SKM-1 treated with dmso at 0.1 percent for 144 hours (cell line): ENCODE measurements at regions not wholly inside any gene's neighbourhood (a gene's known extent, or its start where the extent isn't known, plus 50 kb on each side); places are given as distances from the start of the nearest gene placed in this dataset.

ENCODE experiments used
- DNase-seq: peaks from one replicate; lab custom pipeline; 2025; ENCODE audit not compliant: unreplicated experiment; lab: John Stamatoyannopoulos, UW

- no peak for DNase-seq
Observed at GRCh38 chr10:128945398-128945797, 521.6 kb upstream of the MGMT start.

DNA sequence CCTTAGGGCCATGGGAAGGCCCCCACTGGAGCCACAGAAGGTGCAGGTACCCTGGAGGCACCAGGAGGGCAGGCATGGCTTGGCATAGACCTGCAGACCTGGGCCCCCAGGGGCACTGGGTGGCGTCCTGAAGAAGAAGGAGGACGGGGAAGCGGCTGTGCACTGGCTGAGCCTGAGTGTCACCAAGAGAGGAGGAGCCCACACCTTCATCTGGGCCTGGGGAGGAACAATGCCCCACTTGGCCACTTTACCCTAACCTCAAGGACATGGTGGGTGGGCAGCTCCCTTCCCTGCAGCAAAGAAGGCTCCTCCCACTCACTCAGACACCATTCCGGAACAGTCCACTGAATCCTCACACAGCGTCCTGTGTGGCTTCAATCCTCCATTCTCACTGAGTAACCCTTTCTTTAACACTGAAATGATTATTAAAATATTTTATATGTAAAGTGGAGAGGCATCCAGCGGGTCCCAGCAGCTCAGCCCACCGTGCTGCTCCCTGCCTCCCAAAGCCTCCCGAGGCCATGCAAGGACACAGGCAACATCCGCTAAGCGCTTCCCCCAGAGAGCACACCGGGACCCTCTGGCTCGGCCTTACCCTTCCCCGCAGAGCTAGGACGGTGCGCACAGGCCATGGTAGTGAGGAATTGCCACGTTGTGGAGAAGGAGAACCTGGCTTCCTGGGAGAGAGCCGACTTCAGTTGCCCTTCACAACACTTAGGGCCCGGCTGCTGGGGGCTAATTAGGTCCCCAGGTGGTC is 516.7 kb upstream of the MGMT start:
- no peak for DNase-seq

DNA sequence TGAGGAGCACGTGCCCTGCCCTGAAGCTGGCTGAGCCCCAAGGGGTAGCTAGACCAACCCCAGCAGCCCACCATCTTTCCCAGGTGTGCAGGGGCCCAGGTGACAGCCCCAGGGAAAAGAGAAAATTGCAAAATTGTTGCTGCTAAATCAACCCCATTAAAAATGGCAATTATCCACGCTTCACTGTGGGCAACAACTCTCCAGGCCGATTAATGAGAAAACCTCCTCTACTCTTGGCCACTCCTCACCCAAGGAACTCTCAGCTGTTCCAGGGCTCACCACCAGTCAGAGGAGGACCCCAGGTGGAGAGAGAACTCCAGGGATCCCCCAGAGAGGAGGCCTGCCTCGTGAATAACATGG is 516.1 kb upstream of the MGMT start:
- DNase-seq: no peak

DNA sequence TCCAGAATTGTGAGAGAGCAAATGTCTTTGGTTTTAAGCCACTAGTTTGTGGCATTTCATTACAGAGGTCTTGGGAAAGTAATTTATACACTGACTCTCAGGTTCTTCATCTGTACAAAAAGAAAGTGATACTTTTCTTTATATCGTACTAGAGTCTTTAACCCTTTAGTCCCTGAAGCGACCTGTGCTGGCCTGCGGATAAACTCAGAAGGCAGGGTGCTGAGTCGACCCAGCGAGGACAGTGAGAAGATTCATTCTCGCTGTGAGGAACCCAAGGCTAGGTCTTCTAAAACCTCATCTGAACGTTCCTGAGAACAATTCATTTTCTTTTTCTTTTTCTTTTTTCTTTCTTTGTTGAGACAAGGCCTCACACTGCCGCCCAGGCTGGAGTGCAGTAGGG is 514.2 kb upstream of the MGMT start:
- DNase-seq: no peak

GRCh38 chr10:128956149-128956548 is 510.9 kb upstream of the MGMT start:
- no peak for DNase-seq

- DNase-seq: no peak
Observed at GRCh38 chr10:128957221-128957620, 509.8 kb upstream of the MGMT start.

- no peak for DNase-seq
Observed at GRCh38 chr10:128958834-128959690, 508.0 kb upstream of the MGMT start.

- no peak for DNase-seq
Observed at GRCh38 chr10:128959746-128960145, 507.3 kb upstream of the MGMT start.

GRCh38 chr10:128960517-128960916 is 506.5 kb upstream of the MGMT start:
- DNase-seq: no peak

DNA sequence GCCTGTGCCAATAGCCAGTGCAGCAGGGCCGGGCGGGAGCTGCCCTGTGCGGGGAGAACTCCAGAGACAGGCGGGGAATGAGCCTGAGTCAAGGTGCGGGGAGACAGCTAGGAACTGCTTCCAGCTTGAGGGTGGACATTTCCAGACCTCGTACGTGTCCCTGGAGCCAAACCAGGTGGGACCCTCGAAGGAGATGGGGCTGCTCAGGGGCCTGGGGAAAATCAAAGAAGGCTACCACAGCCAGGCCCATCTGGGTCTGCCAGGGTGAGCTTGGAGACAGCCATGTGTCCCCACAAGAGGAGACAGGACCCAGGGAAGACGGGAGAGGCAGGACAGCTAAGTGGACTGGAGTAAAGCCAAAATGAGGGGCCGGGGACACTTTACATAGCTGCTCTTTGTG is 504.9 kb upstream of the MGMT start:
- no peak for DNase-seq

DNA sequence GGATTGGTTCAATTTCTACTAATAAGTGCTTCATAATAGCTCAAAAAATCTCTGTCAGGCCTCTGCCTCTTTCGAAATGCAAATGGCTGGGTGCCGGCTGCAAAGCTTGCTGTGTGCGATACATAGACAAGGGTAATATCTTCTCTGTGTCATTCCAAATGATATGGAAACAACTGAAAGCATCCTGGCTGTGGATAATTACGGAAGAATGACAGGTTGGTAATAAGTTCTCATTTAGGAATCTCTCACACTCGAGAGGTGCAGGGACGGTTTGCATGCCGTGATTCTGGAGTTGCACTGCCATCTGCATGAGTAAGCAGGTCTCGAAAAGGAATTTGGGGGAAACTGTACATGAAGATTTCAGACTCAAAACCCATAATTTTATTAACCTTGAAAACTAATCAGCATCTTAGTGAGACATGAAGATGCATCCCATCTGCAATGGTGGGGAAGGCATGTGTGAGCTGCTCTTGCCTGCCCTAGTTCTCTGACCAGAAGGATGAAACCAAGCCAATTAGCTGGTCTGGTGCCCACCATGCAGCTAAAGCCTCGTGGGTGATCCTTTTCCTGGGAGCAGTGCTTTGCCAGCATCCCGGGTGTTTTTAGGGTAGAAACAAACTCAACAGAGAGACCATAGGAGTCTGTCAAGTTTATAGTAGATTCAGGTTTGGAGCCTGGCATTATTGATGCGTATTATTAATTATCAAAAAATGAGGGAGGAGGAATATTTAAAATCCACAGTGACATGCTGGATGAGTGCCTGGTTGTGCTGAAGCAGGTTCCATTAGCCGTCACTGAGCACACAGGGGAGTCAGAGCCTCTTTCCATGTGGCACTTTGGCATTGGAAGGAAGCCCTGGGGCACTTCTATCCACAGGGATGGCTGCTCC is 503.6 kb upstream of the MGMT start:
- DNase-seq: no peak

DNA sequence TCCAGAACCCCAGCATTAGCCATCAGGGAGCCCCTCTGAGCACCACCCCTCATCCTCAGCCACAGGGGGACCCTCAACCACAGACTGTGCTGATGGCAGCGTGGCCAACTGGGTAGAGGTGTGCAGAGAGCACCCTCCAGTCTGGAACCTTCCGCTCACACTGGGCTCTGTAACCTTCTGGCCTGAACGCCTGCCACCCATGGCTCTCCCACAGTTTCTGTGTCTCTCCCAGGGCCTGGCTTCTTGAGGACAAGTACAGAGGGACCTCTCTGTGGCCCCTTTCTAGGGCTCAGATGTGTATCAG is 503.0 kb upstream of the MGMT start:
- no peak for DNase-seq

DNA sequence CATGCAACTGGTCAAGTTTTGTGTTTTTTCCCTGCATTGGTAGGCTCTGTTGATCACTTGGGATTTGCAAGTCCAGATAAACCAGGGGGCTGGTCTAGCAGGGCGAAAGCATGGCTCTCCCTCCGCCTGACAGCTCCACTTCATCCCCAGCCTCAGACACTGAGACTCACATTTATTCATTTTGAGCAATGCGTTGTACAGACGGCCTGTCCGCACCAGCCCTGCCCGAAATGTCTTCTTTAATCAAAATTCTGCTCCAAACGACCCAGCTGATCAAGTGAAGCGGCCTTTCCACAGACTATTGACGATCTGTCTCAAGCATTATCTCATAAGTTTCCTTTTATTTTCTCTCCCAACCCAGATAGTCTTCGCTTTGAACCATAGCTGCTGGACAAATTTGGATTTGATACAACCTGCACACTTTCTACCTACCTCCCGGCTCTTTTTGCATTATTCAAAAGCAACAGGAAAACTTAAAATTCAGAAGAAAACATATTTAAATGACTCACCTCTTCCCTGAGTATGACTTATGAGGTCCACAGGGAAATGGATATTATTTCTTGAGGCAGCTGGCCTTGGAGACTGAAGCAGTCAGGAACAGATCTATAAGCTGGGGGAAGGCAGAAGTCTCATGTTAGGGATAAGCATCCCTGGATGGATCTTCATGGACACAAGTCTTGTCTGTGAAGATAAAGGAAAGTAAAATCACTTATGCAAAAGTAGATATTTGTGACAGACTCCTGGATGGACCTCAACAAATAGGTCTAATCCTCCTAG is 498.9 kb upstream of the MGMT start:
- no peak for DNase-seq

DNA sequence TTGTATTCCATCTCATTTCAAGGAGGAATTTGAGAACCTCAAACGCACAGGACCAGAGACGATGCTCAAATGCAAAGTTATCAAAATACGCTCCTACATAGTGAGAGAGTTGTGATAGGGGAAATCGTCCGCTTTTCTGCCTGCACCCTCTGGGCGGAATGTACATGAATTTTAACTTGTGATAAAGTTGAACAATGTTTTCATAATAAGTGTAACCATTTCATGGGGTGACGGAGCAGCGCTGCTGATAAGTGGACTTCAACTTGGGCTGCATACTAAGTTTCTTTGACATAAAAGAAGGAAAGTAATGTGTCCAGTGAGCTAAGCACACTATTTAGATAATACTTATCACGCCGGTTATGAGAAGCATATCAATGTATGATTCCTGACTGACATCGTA is 497.5 kb upstream of the MGMT start:
- DNase-seq: no peak

- DNase-seq: no peak
Observed at GRCh38 chr10:128971374-128972035, 495.5 kb upstream of the MGMT start.

DNA sequence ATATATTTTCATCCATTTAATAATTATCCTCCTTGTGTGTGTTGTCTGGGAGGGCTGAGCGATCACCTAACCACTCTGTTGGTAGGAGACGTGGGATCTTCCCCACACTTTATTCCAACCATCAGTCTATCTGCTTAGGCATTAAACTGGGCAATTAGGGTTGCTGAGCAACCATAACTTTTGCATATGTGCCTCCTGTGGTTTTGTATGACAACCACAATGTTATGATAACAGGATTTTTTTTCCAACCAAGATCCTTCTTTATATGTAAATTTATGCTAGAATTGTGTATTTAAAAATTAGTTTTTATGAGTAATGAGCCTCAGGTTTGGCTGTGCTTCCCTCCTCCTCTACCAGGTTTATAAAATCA is 495.0 kb upstream of the MGMT start:
- DNase-seq: no peak

DNA sequence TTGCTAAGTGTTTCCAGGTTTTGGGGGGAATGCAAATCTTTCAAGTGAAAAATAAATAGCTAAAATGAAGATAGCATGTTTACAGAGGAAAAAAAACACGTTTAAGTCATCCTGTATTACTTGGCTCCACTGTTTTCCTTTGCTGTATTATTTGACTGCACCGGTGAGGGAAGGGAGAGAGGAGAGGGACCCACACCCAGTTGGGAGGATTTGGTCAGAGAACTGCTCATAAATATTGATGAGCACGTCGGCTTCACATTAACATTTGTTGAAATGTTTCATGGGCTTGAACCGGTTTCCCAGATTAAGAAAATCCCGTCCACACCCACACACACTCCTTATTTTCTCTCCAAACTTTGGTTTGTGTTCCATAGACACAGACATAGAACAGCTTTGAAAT is 493.8 kb upstream of the MGMT start:
- DNase-seq: no peak

- no peak for DNase-seq
Observed at GRCh38 chr10:128976856-128977255, 490.2 kb upstream of the MGMT start.

- no peak for DNase-seq
Observed at GRCh38 chr10:128978211-128978610, 488.8 kb upstream of the MGMT start.

DNA sequence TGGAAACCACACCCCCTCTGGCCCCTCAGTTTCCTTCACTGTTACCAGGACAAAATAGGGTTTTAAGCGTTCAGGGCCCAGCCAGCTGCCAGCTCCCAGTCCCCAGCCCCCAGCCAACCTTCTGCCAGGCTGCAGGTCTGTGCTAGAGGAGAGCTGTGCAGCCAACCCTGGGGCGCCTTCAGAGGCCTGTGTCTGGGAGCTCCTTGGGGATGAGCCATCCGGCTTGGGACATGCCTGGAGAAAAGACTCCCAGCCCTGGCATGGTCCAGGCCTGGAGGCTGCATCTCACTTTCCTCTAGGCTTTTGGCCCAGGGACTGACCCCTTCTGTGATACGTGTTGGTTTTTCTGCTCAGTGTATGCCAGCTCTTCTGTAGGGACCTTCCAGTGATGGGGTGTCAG is 487.6 kb upstream of the MGMT start:
- DNase-seq: no peak

- DNase-seq: no peak
Observed at GRCh38 chr10:128981251-128981650, 485.8 kb upstream of the MGMT start.
